SJCRH30 (cell line): ENCODE measurements at regions not wholly inside any gene's neighbourhood (a gene's known extent, or its start where the extent isn't known, plus 50 kb on each side); places are given as distances from the start of the nearest gene placed in this dataset.
"Not testable (repeated sequence)": the region's sequence is repeated elsewhere in the genome, so short reads cannot be mapped to it uniquely, and the experiment has no call there.

Experiments
- DNase-seq, 2 experiments: peaks; one replicate each; pipeline ENCODE4 v3.0.0-alpha.2; 2015 to 2020
- H3K27ac ChIP-seq: fragments of 250-450 bp; sonication (Bioruptor Pico); 2 replicates; pipeline ENCODE4 v1.5.1; 2020; ENCODE audit warnings: mild to moderate bottlenecking, moderate library complexity
- H3K27me3 ChIP-seq: fragments of 250-450 bp; sonication (Bioruptor Pico); 2 replicates; pipeline ENCODE4 v1.5.1; 2020; ENCODE audit warnings: mild to moderate bottlenecking, moderate library complexity
- H3K36me3 ChIP-seq: fragments of 250-450 bp; sonication (Bioruptor Pico); 2 replicates; pipeline ENCODE4 v1.5.1; 2020; ENCODE audit warnings: mild to moderate bottlenecking, moderate library complexity
- H3K4me1 ChIP-seq: fragments of 250-450 bp; sonication (Bioruptor Pico); 2 replicates; pipeline ENCODE4 v1.5.1; 2020; ENCODE audit warnings: mild to moderate bottlenecking, moderate library complexity
- H3K4me3 ChIP-seq: fragments of 250-450 bp; sonication (Bioruptor Pico); 2 replicates; pipeline ENCODE4 v1.5.1; 2020; ENCODE audit warnings: mild to moderate bottlenecking, moderate library complexity
- H3K9me3 ChIP-seq: fragments of 250-450 bp; sonication (Bioruptor Pico); replicated peaks from 2 replicates; pipeline ENCODE4 v1.5.1; 2020; ENCODE audit warnings: mild to moderate bottlenecking, moderate library complexity

GRCh38 chr6:44760116-44760515 lies 372.6 kb downstream of the CDC5L start:
- H3K27ac ChIP-seq, H3K4me3 ChIP-seq, DNase-seq, H3K27me3 ChIP-seq, H3K36me3 ChIP-seq, H3K4me1 ChIP-seq: not testable (repeated sequence)
- peaks cover 27% of the 10 kb centered on the region for H3K9me3 ChIP-seq

GRCh38 chr6:44761046-44761445 lies 373.5 kb downstream of the CDC5L start:
- DNase-seq: no peak
- no peak overlapping the region for H3K4me3 ChIP-seq

GRCh38 chr6:44762496-44762895 lies 375.0 kb downstream of the CDC5L start:
- Histone ChIP-seq H3K27me3 (no peaks in the 10 kb centered on the region), H3K27ac (no peak overlapping the region), H3K4me3 (no peak overlapping the region), H3K4me1 (no peaks in the 10 kb centered on the region), H3K9me3 (peaks cover 27% of the 10 kb centered on the region), H3K36me3 (no peaks in the 10 kb centered on the region)
- no peak for DNase-seq

More at GRCh38 chr6:44761046-44761445, 373.5 kb downstream of the CDC5L start:
- Histone ChIP-seq H3K27me3 (no peaks in the 10 kb centered on the region), H3K36me3 (no peaks in the 10 kb centered on the region), H3K4me1 (no peaks in the 10 kb centered on the region), H3K9me3 (peaks cover 27% of the 10 kb centered on the region), H3K27ac (no peak overlapping the region)

GRCh38 chr6:44771647-44772415 lies 384.3 kb downstream of the CDC5L start:
- H3K9me3 ChIP-seq: peaks cover 5% of the 10 kb centered on the region; the same call in 1 of the 2 replicates
- no peak overlapping the region for H3K27ac ChIP-seq
- H3K36me3 ChIP-seq: no peaks in the 10 kb centered on the region
- no peaks in the 10 kb centered on the region for H3K4me1 ChIP-seq
- DNase-seq: peak in 1 of 2 experiments; percentile 32
- no peak overlapping the region for H3K4me3 ChIP-seq
- no peaks in the 10 kb centered on the region for H3K27me3 ChIP-seq

GRCh38 chr6:44772838-44773237 lies 385.3 kb downstream of the CDC5L start:
- Histone ChIP-seq H3K4me3 (no peak overlapping the region), H3K27me3 (no peaks in the 10 kb centered on the region), H3K27ac (no peak overlapping the region)

GRCh38 chr6:44775121-44775520 lies 387.6 kb downstream of the CDC5L start:
- DNase-seq: no peak

More at GRCh38 chr6:44772838-44773237, 385.3 kb downstream of the CDC5L start:
- H3K36me3 ChIP-seq: no peaks in the 10 kb centered on the region
- no peak for DNase-seq
- peaks cover 5% of the 10 kb centered on the region; the same call in 1 of the 2 replicates for H3K9me3 ChIP-seq
- H3K4me1 ChIP-seq: no peaks in the 10 kb centered on the region

GRCh38 chr6:44776344-44776743 lies 388.8 kb downstream of the CDC5L start:
- Histone ChIP-seq H3K4me3 (no peak overlapping the region), H3K9me3 (no peaks in the 10 kb centered on the region), H3K4me1 (peaks cover 3% of the 10 kb centered on the region; the same call in 1 of the 2 replicates), H3K27me3 (no peaks in the 10 kb centered on the region), H3K27ac (no peak overlapping the region), H3K36me3 (no peaks in the 10 kb centered on the region)
- DNase-seq: no peak

More at GRCh38 chr6:44775121-44775520, 387.6 kb downstream of the CDC5L start:
- no peaks in the 10 kb centered on the region for H3K27me3 ChIP-seq
- H3K4me3 ChIP-seq: no peak overlapping the region
- no peaks in the 10 kb centered on the region for H3K36me3 ChIP-seq
- H3K4me1 ChIP-seq: no peaks in the 10 kb centered on the region
- no peak overlapping the region for H3K27ac ChIP-seq
- H3K9me3 ChIP-seq: peaks cover 3% of the 10 kb centered on the region; the same call in 1 of the 2 replicates

GRCh38 chr6:44778513-44778912 lies 391.0 kb downstream of the CDC5L start:
- DNase-seq: no peak
- H3K4me3 ChIP-seq: no peak overlapping the region
- no peak overlapping the region for H3K27ac ChIP-seq
- H3K27me3 ChIP-seq: no peaks in the 10 kb centered on the region
- peaks cover 3% of the 10 kb centered on the region; the same call in 1 of the 2 replicates for H3K4me1 ChIP-seq
- H3K9me3 ChIP-seq: no peaks in the 10 kb centered on the region
- H3K36me3 ChIP-seq: no peaks in the 10 kb centered on the region
